Gastrocnemius medialis (tissue), 4 donors: ENCODE measurements at regions not wholly inside any gene's neighbourhood (a gene's known extent, or its start where the extent isn't known, plus 50 kb on each side); places are given as distances from the start of the nearest gene placed in this dataset.

ENCODE experiments used
- ATAC-seq, 2 donors: fragments of 150-250 bp; one replicate each; pipeline ENCODE4 v1.9.1; 2016
- DNase-seq, 2 donors: peaks; one replicate each; pipeline ENCODE4 v3.0.0-alpha.2; 2019
- H3K27ac ChIP-seq, 4 donors: fragments of 200-600 bp; sonication (generic); 1 replicate in 1 of 4; 2 replicates in 3 of 4; pipeline ENCODE4 v1.5.1; 2016 to 2018; ENCODE audit warnings: mild to moderate bottlenecking in 2 of 4, moderate library complexity in 1 of 4
- H3K27me3 ChIP-seq, 3 donors: fragments of 200-600 bp; sonication (generic) in 2 of 3; 1 replicate in 1 of 3; 2 replicates in 2 of 3; pipeline versions ENCODE4 v1.5.1 to v1.6.0; 2016 to 2019; ENCODE audit warnings: mild to moderate bottlenecking in 1 of 3, moderate library complexity in 1 of 3
- H3K36me3 ChIP-seq, 2 donors: fragments of 200-600 bp; sonication (generic) in 1 of 2; one replicate each; pipeline ENCODE4 v1.5.1; 2017 to 2018
- H3K4me1 ChIP-seq, 2 donors: fragments of 200-600 bp; sonication (generic) in 1 of 2; one replicate each; pipeline ENCODE4 v1.5.1; 2016 to 2017; ENCODE audit warnings: mild to moderate bottlenecking in 2 of 2
- H3K4me3 ChIP-seq, 4 donors: fragments of 200-600 bp; sonication (generic) in 3 of 4; 1 replicate in 1 of 4; 2 replicates in 3 of 4; pipeline ENCODE4 v1.5.1; 2016 to 2019; ENCODE audit warnings: mild to moderate bottlenecking in 2 of 4
- H3K9me3 ChIP-seq, 3 donors: fragments of 200-600 bp; sonication (generic) in 2 of 3; 1 replicate in 1 of 3; 2 replicates in 2 of 3; pipeline ENCODE4 v1.5.1; 2016 to 2019
- POLR2A ChIP-seq, 2 donors: fragments of 450-650 bp; IDR thresholded peaks; one replicate each; pipeline ENCODE4 v1.6.1; 2017; ENCODE audit warnings: antibody characterized with exemption in 2 of 2, mild to moderate bottlenecking in 2 of 2, moderate library complexity in 2 of 2
- in situ Hi-C, 4 donors: fragments of 200-750 bp; cut with MboI; loops; one replicate each; pipeline versions ENCODE4 v1.15.0 to v1.8.0; 2017; ENCODE audit warnings: low sequenced_read_pairs in 4 of 4
- intact Hi-C: fragments of 100-400 bp; cut with DNase I; formaldehyde crosslinking; loops from one replicate; pipeline ENCODE4 v1.15.1; 2023; ENCODE audit warnings: low total_unique reads
- TF ChIP-seq, protein P1 (sequence below), 5 experiments: fragments of 450-650 bp in 3 of 5; fragments of 200-600 bp in 2 of 5; sonication (generic) in 2 of 5; IDR thresholded peaks in 4 of 5; conservative IDR thresholded peaks in 1 of 5; 1 replicate in 4 of 5; 2 replicates in 1 of 5; pipeline ENCODE4 v1.5.1; 2016 to 2019; ENCODE audit warnings: antibody characterized with exemption in 5 of 5, mild to moderate bottlenecking in 3 of 5, moderate library complexity in 3 of 5

DNA sequence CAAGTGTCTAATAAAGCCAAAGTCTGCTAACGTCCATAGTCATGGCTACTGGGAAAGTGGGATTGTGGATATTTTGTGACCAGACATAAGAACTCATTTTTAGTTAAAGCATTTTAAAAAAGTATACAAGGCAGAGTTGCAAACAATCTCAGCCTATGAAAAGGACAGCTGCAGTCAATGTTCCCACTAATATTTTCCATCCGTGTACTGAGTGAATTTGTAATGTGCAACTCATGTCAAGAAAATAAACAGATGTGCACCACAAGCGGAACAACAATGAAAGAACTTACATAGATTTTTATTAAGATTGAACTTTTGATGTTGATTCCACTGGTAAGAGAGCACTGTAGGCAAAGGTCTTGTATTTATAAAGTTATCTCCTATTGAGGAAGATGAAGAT, 231.3 kb upstream of the SEMA6D start:
- Histone ChIP-seq H3K36me3 (no peaks in the 10 kb centered on the region), H3K4me1 (no peaks in the 10 kb centered on the region), H3K27me3 (no peaks in the 10 kb centered on the region), H3K27ac (no peak overlapping the region), H3K4me3 (no peak overlapping the region), H3K9me3 (no peaks in the 10 kb centered on the region)
- ATAC-seq (no peak), DNase-seq (no peak)
- intact Hi-C loops: no loop called here
- no peak for TF ChIP-seq POLR2A (IDR thresholded peaks at IDR 0.05)
- TF ChIP-seq, protein P1, sequence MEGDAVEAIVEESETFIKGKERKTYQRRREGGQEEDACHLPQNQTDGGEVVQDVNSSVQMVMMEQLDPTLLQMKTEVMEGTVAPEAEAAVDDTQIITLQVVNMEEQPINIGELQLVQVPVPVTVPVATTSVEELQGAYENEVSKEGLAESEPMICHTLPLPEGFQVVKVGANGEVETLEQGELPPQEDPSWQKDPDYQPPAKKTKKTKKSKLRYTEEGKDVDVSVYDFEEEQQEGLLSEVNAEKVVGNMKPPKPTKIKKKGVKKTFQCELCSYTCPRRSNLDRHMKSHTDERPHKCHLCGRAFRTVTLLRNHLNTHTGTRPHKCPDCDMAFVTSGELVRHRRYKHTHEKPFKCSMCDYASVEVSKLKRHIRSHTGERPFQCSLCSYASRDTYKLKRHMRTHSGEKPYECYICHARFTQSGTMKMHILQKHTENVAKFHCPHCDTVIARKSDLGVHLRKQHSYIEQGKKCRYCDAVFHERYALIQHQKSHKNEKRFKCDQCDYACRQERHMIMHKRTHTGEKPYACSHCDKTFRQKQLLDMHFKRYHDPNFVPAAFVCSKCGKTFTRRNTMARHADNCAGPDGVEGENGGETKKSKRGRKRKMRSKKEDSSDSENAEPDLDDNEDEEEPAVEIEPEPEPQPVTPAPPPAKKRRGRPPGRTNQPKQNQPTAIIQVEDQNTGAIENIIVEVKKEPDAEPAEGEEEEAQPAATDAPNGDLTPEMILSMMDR (IDR thresholded peaks at IDR 0.05 in 4 of 5, conservative IDR thresholded peaks at IDR 0.05 in 1 of 5): no peak
- in situ Hi-C loops: loop anchor here in 2 of 4 donors (10.0 to 25.0 kb wide), 2 partner anchors 499 to 501 kb away; no protein-coding TSS in a partner anchor

- intact Hi-C loops (no loop called here), in situ Hi-C loops (loop anchor here in 1 of 4 donors (25.0 kb wide), 1 partner anchor 495 kb away; no protein-coding TSS in a partner anchor)
- TF ChIP-seq POLR2A (IDR thresholded peaks at IDR 0.05): no peak
- TF ChIP-seq, protein P1 (IDR thresholded peaks at IDR 0.05 in 4 of 5, conservative IDR thresholded peaks at IDR 0.05 in 1 of 5): no peak
- Histone ChIP-seq H3K4me3 (no peak overlapping the region), H3K27me3 (no peaks in the 10 kb centered on the region), H3K36me3 (no peaks in the 10 kb centered on the region), H3K4me1 (no peaks in the 10 kb centered on the region), H3K9me3 (no peaks in the 10 kb centered on the region), H3K27ac (no peak overlapping the region)
- ATAC-seq (no peak), DNase-seq (no peak)
Measured at GRCh38 chr15:47492195-47492594, 225.1 kb upstream of the SEMA6D start.

- no peak overlapping the region for H3K4me3 ChIP-seq
- H3K4me1 ChIP-seq: no peaks in the 10 kb centered on the region
- no peaks in the 10 kb centered on the region for H3K36me3 ChIP-seq
- no peaks in the 10 kb centered on the region for H3K9me3 ChIP-seq
- in situ Hi-C loops (loop anchor here in 1 of 4 donors (25.0 kb wide), 1 partner anchor 494 kb away; no protein-coding TSS in a partner anchor), intact Hi-C loops (no loop called here)
- H3K27me3 ChIP-seq: no peaks in the 10 kb centered on the region
- TF ChIP-seq, protein P1 (IDR thresholded peaks at IDR 0.05 in 4 of 5, conservative IDR thresholded peaks at IDR 0.05 in 1 of 5): no peak
- no peak for TF ChIP-seq POLR2A (IDR thresholded peaks at IDR 0.05)
- DNase-seq (no peak), ATAC-seq (no peak)
- H3K27ac ChIP-seq: no peak overlapping the region
Measured at GRCh38 chr15:47493357-47494247, 223.7 kb upstream of the SEMA6D start.

DNA sequence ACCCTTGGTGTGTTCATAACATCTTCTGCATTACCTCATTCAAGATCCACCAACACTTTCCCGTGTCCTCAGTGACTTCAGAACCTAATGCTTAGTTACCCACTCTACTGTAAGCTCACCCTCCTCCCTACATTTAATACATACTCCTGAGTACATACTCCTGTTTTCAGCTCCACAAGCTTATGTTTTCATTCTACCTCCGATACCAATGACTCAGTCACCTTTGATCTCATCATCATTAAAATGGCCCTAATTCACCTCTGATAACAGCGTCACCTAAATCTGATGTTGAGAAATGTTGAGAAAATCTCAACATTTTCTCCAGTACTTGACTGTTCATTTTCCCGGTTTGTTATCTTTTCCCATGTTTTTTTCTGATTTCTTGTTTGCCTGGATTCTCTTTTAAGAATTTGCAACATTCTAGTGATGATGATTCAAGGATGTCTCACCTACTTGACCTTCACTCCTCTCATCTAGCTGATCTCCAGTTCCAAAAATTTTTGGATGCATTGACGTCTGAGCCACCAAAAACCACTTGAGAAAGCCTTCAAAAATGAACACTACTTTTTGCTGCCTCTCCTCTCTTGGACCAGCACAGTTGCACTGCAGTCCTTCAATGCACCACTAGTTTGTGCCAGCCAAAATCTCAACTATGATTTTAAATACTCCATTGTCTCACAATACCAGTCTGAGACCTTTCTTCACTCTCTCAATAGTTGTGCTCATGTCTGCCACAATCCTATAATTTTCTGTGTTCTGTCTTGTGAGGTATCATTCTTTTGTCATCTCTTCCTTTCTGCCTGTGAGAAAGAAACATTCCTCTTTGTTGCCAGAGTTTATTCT, 220.7 kb upstream of the SEMA6D start:
- no peak for DNase-seq
- no peaks in the 10 kb centered on the region for H3K4me1 ChIP-seq
- no peak for TF ChIP-seq POLR2A (IDR thresholded peaks at IDR 0.05)
- TF ChIP-seq, protein P1 (IDR thresholded peaks at IDR 0.05 in 4 of 5, conservative IDR thresholded peaks at IDR 0.05 in 1 of 5): no peak
- intact Hi-C loops: no loop called here
- H3K27ac ChIP-seq: no peak overlapping the region
- no peak overlapping the region for H3K4me3 ChIP-seq
- in situ Hi-C loops: loop anchor here in 1 of 4 donors (25.0 kb wide), 1 partner anchor 491 kb away; no protein-coding TSS in a partner anchor
- H3K27me3 ChIP-seq: no peaks in the 10 kb centered on the region
- no peak for ATAC-seq
- H3K9me3 ChIP-seq: no peaks in the 10 kb centered on the region
- H3K36me3 ChIP-seq: no peaks in the 10 kb centered on the region
